Vagina (tissue), 2 donors: ENCODE measurements at regions not wholly inside any gene's neighbourhood (a gene's known extent, or its start where the extent isn't known, plus 50 kb on each side); places are given as distances from the start of the nearest gene placed in this dataset.

Source experiments
- CTCF ChIP-seq, 3 experiments: fragments of 450-650 bp in 2 of 3; fragments of 200-600 bp in 1 of 3; sonication (generic) in 1 of 3; IDR thresholded peaks; one replicate each; pipeline ENCODE4 v1.5.1; 2017 to 2019; ENCODE audit warnings: antibody characterized with exemption in 3 of 3, mild to moderate bottlenecking in 2 of 3, moderate library complexity in 2 of 3
- POLR2A ChIP-seq, 2 donors: fragments of 450-650 bp; IDR thresholded peaks; one replicate each; pipeline ENCODE4 v1.6.1; 2017; ENCODE audit warnings: antibody characterized with exemption in 2 of 2, mild to moderate bottlenecking in 2 of 2, moderate library complexity in 2 of 2

DNA sequence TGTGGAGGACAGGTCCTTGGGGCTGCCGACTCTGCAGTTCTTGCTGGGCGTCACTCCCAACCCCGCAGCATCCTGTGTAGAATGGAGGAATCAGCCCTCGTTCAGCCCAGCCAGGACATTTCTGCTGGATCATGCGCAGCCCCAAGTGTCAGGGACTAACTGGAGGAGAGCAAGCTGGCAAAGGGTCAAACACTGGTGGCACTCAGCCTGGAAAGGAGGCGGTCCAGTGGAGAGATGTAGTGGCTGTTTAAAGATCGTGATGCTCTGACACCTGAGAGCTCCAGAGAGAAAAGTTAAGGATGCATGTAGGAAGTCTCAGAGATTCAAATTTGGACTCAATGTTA is 63.6 kb upstream of the SH3RF3 start:
- no peak for TF ChIP-seq CTCF (IDR thresholded peaks at IDR 0.05)
- no peak for TF ChIP-seq POLR2A (IDR thresholded peaks at IDR 0.05)
